ENCODE measurements at regions not wholly inside any gene's neighbourhood (a gene's known extent, or its start where the extent isn't known, plus 50 kb on each side); places are given as distances from the start of the nearest gene placed in this dataset.

DNA sequence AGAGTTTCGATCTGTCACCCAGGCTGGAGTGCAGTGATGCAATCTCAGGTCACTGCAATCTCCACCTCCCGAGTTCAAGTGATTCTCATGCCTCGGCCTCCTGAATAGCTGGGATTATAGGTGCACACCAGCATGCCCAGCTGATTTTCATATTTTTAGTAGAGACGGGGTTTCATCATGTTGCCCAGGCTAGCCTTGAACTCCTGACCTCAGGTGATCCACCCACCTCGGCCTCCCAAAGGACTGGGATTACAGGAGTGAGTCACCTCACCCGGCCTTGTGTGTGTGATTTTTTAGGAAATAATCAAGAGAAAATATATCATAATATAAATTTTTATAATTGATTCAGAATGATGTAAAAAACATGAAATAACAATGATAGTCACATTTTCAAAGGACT is 1231.4 kb downstream of the GALC start:
- ATAC-seq (no peak), DNase-seq (ENCODE audit: low read depth, low spot score) (no peak), FAIRE-seq (no peak)
- ChIA-PET RAD21 (ENCODE audit: unreplicated experiment) (no interaction called here), POLR2A (no interaction called here), CTCF (no interaction called here), SMC1A (ENCODE audit: uncharacterized antibody, unreplicated experiment) (no interaction called here)
- Histone ChIP-seq H3K36me3 (ENCODE audit: control insufficient read depth in 2 of 2, insufficient read depth in 2 of 2, low read length in 1 of 2) (no peaks in the 10 kb centered on the region), H3K27me3 (replicated peaks in 1 of 2; ENCODE audit: control insufficient read depth in 2 of 2, insufficient read depth in 2 of 2, low read length in 1 of 2) (no peaks in the 10 kb centered on the region), H3K79me2 (ENCODE audit: control insufficient read depth, insufficient read depth, low read length) (no peaks in the 10 kb centered on the region), H4K20me1 (ENCODE audit: control insufficient read depth, insufficient read depth) (no peaks in the 10 kb centered on the region), H3K4me1 (ENCODE audit: control insufficient read depth, insufficient read depth, low read length) (no peaks in the 10 kb centered on the region), H3K9ac (ENCODE audit: control insufficient read depth, insufficient read depth, low read length) (no peak overlapping the region), H3K4me3 (no peak overlapping the region), H3K9me3 (replicated peaks; ENCODE audit: control insufficient read depth, insufficient read depth, low read length) (no peaks in the 10 kb centered on the region; the same call in 2 of the 3 replicates), H3K27ac (ENCODE audit: control insufficient read depth, insufficient read depth) (no peak overlapping the region), H2AFZ (ENCODE audit: control insufficient read depth, low read depth, low read length) (no peak overlapping the region), H3K4me2 (ENCODE audit: control insufficient read depth, insufficient read depth) (no peak overlapping the region)
- in situ Hi-C loops (cut with MboI) (no loop called here), intact Hi-C loops (cut with micrococcal nuclease; ENCODE audit: unreplicated experiment) (no loop called here)
- no TSS peak for BruUV-seq (replicated peaks)
- TF ChIP-seq TBL1XR1 (IDR thresholded peaks at IDR 0.05; ENCODE audit: low read depth, low read length) (no peak), POLR2A (IDR thresholded peaks at IDR 0.05; ENCODE audit: low read depth, low read length) (no peak), CHD4 (IDR thresholded peaks at IDR 0.05) (no peak), FOXK2 (IDR thresholded peaks at IDR 0.05) (no peak), ZNF274 (IDR thresholded peaks at IDR 0.05; ENCODE audit: insufficient read depth, insufficient read length) (no peak), TARDBP (IDR thresholded peaks at IDR 0.05; ENCODE audit: borderline replicate concordance) (no peak), BHLHE40 (IDR thresholded peaks at IDR 0.05; ENCODE audit: borderline replicate concordance in 1 of 2, low read depth in 2 of 2, low read length in 1 of 2) (no peak), YBX1 (IDR thresholded peaks at IDR 0.05) (no peak), RAD21 (IDR thresholded peaks at IDR 0.05; ENCODE audit: insufficient read depth, low read depth, low read length) (no peak), NRF1 (conservative IDR thresholded peaks at IDR 0.05; ENCODE audit: low read depth, low read length) (no peak), MYB (IDR thresholded peaks at IDR 0.05; ENCODE audit: borderline replicate concordance, low read depth, low read length) (no peak), STAT1 (conservative IDR thresholded peaks at IDR 0.05) (no peak), YY1 (IDR thresholded peaks at IDR 0.05; ENCODE audit: low read depth, low read length) (no peak)
- TF ChIP-seq, protein P1, sequence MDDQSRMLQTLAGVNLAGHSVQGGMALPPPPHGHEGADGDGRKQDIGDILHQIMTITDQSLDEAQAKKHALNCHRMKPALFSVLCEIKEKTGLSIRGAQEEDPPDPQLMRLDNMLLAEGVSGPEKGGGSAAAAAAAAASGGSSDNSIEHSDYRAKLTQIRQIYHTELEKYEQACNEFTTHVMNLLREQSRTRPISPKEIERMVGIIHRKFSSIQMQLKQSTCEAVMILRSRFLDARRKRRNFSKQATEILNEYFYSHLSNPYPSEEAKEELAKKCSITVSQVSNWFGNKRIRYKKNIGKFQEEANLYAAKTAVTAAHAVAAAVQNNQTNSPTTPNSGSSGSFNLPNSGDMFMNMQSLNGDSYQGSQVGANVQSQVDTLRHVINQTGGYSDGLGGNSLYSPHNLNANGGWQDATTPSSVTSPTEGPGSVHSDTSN (IDR thresholded peaks at IDR 0.05; ENCODE audit: insufficient replicate concordance, low read depth, low read length), result no peak
- TF ChIP-seq, protein P2, sequence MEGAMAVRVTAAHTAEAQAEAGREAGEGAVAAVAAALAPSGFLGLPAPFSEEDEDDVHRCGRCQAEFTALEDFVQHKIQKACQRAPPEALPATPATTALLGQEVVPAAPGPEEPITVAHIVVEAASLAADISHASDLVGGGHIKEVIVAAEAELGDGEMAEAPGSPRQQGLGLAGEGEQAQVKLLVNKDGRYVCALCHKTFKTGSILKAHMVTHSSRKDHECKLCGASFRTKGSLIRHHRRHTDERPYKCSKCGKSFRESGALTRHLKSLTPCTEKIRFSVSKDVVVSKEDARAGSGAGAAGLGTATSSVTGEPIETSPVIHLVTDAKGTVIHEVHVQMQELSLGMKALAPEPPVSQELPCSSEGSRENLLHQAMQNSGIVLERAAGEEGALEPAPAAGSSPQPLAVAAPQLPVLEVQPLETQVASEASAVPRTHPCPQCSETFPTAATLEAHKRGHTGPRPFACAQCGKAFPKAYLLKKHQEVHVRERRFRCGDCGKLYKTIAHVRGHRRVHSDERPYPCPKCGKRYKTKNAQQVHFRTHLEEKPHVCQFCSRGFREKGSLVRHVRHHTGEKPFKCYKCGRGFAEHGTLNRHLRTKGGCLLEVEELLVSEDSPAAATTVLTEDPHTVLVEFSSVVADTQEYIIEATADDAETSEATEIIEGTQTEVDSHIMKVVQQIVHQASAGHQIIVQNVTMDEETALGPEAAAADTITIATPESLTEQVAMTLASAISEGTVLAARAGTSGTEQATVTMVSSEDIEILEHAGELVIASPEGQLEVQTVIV (IDR thresholded peaks at IDR 0.05; ENCODE audit: borderline replicate concordance, partially characterized antibody), result no peak
- TF ChIP-seq, protein P3, sequence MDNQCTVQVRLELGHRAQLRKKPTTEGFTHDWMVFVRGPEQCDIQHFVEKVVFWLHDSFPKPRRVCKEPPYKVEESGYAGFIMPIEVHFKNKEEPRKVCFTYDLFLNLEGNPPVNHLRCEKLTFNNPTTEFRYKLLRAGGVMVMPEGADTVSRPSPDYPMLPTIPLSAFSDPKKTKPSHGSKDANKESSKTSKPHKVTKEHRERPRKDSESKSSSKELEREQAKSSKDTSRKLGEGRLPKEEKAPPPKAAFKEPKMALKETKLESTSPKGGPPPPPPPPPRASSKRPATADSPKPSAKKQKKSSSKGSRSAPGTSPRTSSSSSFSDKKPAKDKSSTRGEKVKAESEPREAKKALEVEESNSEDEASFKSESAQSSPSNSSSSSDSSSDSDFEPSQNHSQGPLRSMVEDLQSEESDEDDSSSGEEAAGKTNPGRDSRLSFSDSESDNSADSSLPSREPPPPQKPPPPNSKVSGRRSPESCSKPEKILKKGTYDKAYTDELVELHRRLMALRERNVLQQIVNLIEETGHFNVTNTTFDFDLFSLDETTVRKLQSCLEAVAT (IDR thresholded peaks at IDR 0.05), result no peak
- WGBS (ENCODE audit: insufficient coverage, insufficient replicate concordance, low lambda C conversion rate, missing lambda C conversion rate), result 11% methylated on average over 6 of the region's 6 CpGs
